HepG2 (cell line): ENCODE measurements at regions not wholly inside any gene's neighbourhood (a gene's known extent, or its start where the extent isn't known, plus 50 kb on each side); places are given as distances from the start of the nearest gene placed in this dataset.

ENCODE experiments used
- ATAC-seq: fragments of 200-7000 bp; cut with Tn5 transposase; 3 replicates; pipeline ENCODE4 v1.9.1; 2020; ENCODE audit warnings: mild to moderate bottlenecking, moderate library complexity
- BruUV-seq: library from RNA; stranded (reverse); fragments of 400-500 nt; replicated peaks from 2 replicates; lab custom pipeline; 2021; lab: Mats Ljungman, UMichigan
- CTCF ChIA-PET: fragments of 300-600 bp; formaldehyde crosslinking; extraction: SDS; loops from one replicate; lab custom pipeline; 2021; ENCODE audit warnings: low total read pairs, inconsistent platforms, low intra/inter-chr PET ratio; lab: Yijun Ruan, JAX
- POLR2A ChIA-PET: fragments of 350-600 bp; sonication (Branson Sonifier 250); formaldehyde crosslinking; loops from one replicate; lab custom pipeline; 2020; ENCODE audit warnings: antibody characterized with exemption, inconsistent platforms; lab: Yijun Ruan, JAX
- DNase-seq: peaks from one replicate; pipeline ENCODE4 v3.0.0-alpha.2; 2015; ENCODE audit warnings: low spot score
- FAIRE-seq: peaks from 3 replicates; lab custom pipeline; 2011; peaks lifted over from hg19 to GRCh38; lab: Jason Lieb, UNC
- H2AFZ ChIP-seq: one replicate; pipeline ENCODE4 v1.6.1; 2011; ENCODE audit warnings: low read length, inconsistent platforms
- H3K27ac ChIP-seq: fragments of 300-600 bp; 3 replicates; pipeline ENCODE4 v1.8.0; 2011; ENCODE audit warnings: mixed run types, mild to moderate bottlenecking, mixed read lengths, low read length, inconsistent platforms; ENCODE audit not compliant: insufficient read depth; ENCODE audit errors: extremely low read length
- H3K27me3 ChIP-seq, 2 experiments: fragments of 200-600 bp in 1 of 2; 2 replicates in 1 of 2; 3 replicates in 1 of 2; pipeline versions ENCODE4 v1.6.0 to v1.8.0; 2011; ENCODE audit warnings: low read length in 2 of 2, mild to moderate bottlenecking in 2 of 2, moderate library complexity in 2 of 2, inconsistent platforms in 1 of 2; ENCODE audit not compliant: insufficient read depth in 2 of 2, control insufficient read depth in 1 of 2
- H3K36me3 ChIP-seq, 2 experiments: fragments of 200-600 bp in 1 of 2; replicated peaks in 1 of 2; 2 replicates in 1 of 2; 3 replicates in 1 of 2; pipeline versions ENCODE4 v1.5.1 to v1.8.0; 2011; ENCODE audit warnings: low read length in 2 of 2, inconsistent platforms in 1 of 2; ENCODE audit not compliant: insufficient read depth in 2 of 2, control insufficient read depth in 1 of 2
- H3K4me1 ChIP-seq: 2 replicates; pipeline ENCODE4 v1.5.1; 2012; ENCODE audit warnings: low read length, inconsistent platforms; ENCODE audit not compliant: insufficient read depth
- H3K4me2 ChIP-seq: 2 replicates; pipeline ENCODE4 v1.6.0; 2011; ENCODE audit warnings: low read depth, low read length, inconsistent platforms
- H3K4me3 ChIP-seq, 3 experiments: fragments of 200-600 bp in 1 of 3; sonication (generic), shearing (Covaris generic) in 1 of 3; replicated peaks in 1 of 3; 2 replicates each; pipeline ENCODE4 v1.5.1; 2011 to 2016; ENCODE audit warnings: low read length in 3 of 3, inconsistent platforms in 2 of 3, low read depth in 2 of 3, mild to moderate bottlenecking in 2 of 3, control low read depth in 1 of 3, mixed read lengths in 1 of 3; ENCODE audit not compliant: insufficient read depth in 1 of 3
- H3K79me2 ChIP-seq: one replicate; pipeline ENCODE4 v1.6.1; 2011; ENCODE audit warnings: low read length, inconsistent platforms; ENCODE audit not compliant: insufficient read depth
- H3K9ac ChIP-seq: 2 replicates; pipeline ENCODE4 v1.6.0; 2011; ENCODE audit warnings: mild to moderate bottlenecking, low read depth, low read length, inconsistent platforms; ENCODE audit not compliant: insufficient read depth
- H3K9me3 ChIP-seq: 2 replicates; pipeline ENCODE4 v1.5.1; 2012; ENCODE audit warnings: mild to moderate bottlenecking, low read length
- H4K20me1 ChIP-seq: 2 replicates; pipeline ENCODE4 v1.6.0; 2011; ENCODE audit warnings: inconsistent platforms, mild to moderate bottlenecking, low read length, moderate library complexity; ENCODE audit not compliant: insufficient read depth
- CEBPB ChIP-seq: IDR thresholded peaks from 2 replicates; pipeline ENCODE4 v1.6.1; 2011; ENCODE audit warnings: low read depth, low read length, improper control_type of control experiment, borderline replicate concordance
- CEBPG ChIP-seq: IDR thresholded peaks from 2 replicates; pipeline ENCODE4 v1.6.1; 2016
- CENPT ChIP-seq: sonication (generic); formaldehyde crosslinking; IDR thresholded peaks from 2 replicates; pipeline ENCODE4 v1.8.0; 2022; ENCODE audit warnings: low read depth, mild to moderate bottlenecking, moderate library complexity, missing genetic modification reagents
- IKZF4 ChIP-seq: sonication (generic); formaldehyde crosslinking; IDR thresholded peaks from 2 replicates; pipeline ENCODE4 v1.5.1; 2020; ENCODE audit warnings: borderline replicate concordance, mild to moderate bottlenecking, low read depth, missing genetic modification reagents; ENCODE audit errors: not compliant biosample characterization
- SSRP1 ChIP-seq: IDR thresholded peaks from 2 replicates; pipeline ENCODE4 v1.6.1; 2016; ENCODE audit warnings: control low read depth
- ZZZ3 ChIP-seq: sonication (generic); formaldehyde crosslinking; IDR thresholded peaks from 2 replicates; pipeline ENCODE4 v1.4.0; 2020; ENCODE audit warnings: missing genetic modification reagents, mild to moderate bottlenecking, borderline replicate concordance
- WGBS: methylation state at CpG from one replicate; pipeline ENCODE4 v1.1.6; 2017; ENCODE audit warnings: low lambda C conversion rate; 5-methylcytosine and 5-hydroxymethylcytosine counted together
- in situ Hi-C: cut with HindIII; loops from 2 replicates; pipeline ENCODE4 v1.10.0; 2017; ENCODE audit warnings: low pct_unique_long_range_greater_than_20kb; ENCODE audit not compliant: extremely low pct_ligation_motif_present
- intact Hi-C: fragments of 100-400 bp; cut with micrococcal nuclease; formaldehyde crosslinking; loops from one replicate; pipeline ENCODE4 v1.10.0; 2022; ENCODE audit not compliant: unreplicated experiment
- TF ChIP-seq, protein P1 (sequence below): sonication (generic); formaldehyde crosslinking; IDR thresholded peaks from 2 replicates; pipeline ENCODE4 v1.5.0; 2020; ENCODE audit warnings: mild to moderate bottlenecking, missing genetic modification reagents
- TF ChIP-seq, protein P2 (sequence below): sonication (generic); formaldehyde crosslinking; IDR thresholded peaks from 2 replicates; pipeline ENCODE4 v1.4.0; 2020; ENCODE audit warnings: missing genetic modification reagents, borderline replicate concordance
- TF ChIP-seq, protein P3 (sequence below): IDR thresholded peaks from 2 replicates; pipeline ENCODE4 v1.6.1; 2016; ENCODE audit warnings: low read depth, missing genetic modification reagents, missing compliant biosample characterization
- TF ChIP-seq, protein P4 (sequence below): IDR thresholded peaks from 2 replicates; pipeline ENCODE4 v1.6.1; 2016; ENCODE audit warnings: missing genetic modification reagents, missing compliant biosample characterization

DNA sequence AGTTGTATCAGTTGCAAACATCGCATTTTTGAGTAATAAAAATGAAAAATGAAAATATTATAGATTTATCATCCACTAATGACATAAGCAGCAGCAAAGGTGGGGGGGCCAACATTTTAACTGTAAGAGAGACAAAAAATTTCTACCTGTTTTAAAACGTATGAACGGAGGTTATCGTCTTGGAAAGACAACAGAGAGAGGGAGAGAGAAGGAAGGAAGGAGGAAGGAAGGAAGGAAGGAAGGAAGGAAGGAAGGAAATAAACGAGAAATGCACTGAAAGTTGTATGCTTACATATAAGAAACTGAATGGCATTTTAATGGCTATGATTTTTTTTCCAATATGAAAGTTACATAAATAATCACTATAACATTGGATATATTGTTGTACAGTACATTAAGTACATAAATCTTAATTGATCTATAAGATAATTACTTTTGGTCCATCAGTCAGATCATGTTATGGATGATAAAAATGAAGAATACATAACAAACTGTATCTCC, 862.8 kb upstream of the SLITRK1 start:
- Histone ChIP-seq H2AFZ (no peak overlapping the region), H3K4me2 (no peak overlapping the region), H3K4me3 (no peak overlapping the region)
- TF ChIP-seq, protein P1, sequence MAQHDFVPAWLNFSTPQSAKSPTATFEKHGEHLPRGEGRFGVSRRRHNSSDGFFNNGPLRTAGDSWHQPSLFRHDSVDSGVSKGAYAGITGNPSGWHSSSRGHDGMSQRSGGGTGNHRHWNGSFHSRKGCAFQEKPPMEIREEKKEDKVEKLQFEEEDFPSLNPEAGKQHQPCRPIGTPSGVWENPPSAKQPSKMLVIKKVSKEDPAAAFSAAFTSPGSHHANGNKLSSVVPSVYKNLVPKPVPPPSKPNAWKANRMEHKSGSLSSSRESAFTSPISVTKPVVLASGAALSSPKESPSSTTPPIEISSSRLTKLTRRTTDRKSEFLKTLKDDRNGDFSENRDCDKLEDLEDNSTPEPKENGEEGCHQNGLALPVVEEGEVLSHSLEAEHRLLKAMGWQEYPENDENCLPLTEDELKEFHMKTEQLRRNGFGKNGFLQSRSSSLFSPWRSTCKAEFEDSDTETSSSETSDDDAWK (CRISPR knock-in tag): no peak
- TF ChIP-seq, protein P2, sequence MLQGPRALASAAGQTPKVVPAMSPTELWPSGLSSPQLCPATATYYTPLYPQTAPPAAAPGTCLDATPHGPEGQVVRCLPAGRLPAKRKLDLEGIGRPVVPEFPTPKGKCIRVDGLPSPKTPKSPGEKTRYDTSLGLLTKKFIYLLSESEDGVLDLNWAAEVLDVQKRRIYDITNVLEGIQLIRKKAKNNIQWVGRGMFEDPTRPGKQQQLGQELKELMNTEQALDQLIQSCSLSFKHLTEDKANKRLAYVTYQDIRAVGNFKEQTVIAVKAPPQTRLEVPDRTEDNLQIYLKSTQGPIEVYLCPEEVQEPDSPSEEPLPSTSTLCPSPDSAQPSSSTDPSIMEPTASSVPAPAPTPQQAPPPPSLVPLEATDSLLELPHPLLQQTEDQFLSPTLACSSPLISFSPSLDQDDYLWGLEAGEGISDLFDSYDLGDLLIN (CRISPR knock-in tag): no peak
- no peak for TF ChIP-seq SSRP1
- TF ChIP-seq IKZF4 (CRISPR knock-in tag): no peak
- TF ChIP-seq, all 625 proteins: peak for 0
- FAIRE-seq (no peak), ATAC-seq (no peak), DNase-seq (no peak)
- Histone ChIP-seq H3K9ac (no peak overlapping the region), H3K79me2 (no peaks in the 10 kb centered on the region), H3K27me3 (no peaks in the 10 kb centered on the region), H3K4me1 (no peaks in the 10 kb centered on the region), H3K27ac (no peak overlapping the region), H4K20me1 (no peaks in the 10 kb centered on the region), H3K36me3 (no peaks in the 10 kb centered on the region), H3K9me3 (no peaks in the 10 kb centered on the region)
- 1% methylated on average over 5 of the region's 5 CpGs for WGBS
- BruUV-seq: no TSS peak
- CTCF ChIA-PET: no interaction called here
- in situ Hi-C loops: no loop called here
- POLR2A ChIA-PET: no interaction called here
- intact Hi-C loops: no loop called here

DNA sequence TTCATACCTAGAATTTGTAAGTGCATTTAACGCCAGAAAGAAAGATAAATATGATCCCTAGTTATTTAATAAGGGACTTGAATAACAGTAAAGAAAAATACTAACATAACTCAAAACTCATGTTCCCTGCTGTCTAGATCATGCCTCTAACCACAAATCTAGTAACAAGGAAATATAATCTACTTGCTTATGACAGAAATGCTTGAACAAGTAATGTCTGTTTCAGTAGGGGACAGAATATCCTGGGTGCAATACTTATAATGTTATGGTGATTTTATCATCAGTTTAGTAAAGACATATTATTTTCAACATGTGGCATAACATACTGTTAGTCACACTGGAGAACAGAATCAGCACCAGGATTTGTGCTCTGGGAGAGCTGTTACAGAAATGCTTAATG, 861.9 kb upstream of the SLITRK1 start:
- H3K79me2 ChIP-seq: no peaks in the 10 kb centered on the region
- H4K20me1 ChIP-seq: no peaks in the 10 kb centered on the region
- no peak overlapping the region for H3K4me2 ChIP-seq
- H3K36me3 ChIP-seq: no peaks in the 10 kb centered on the region
- intact Hi-C loops (no loop called here), in situ Hi-C loops (no loop called here)
- H3K4me3 ChIP-seq: no peak overlapping the region
- BruUV-seq: no TSS peak
- no peaks in the 10 kb centered on the region for H3K4me1 ChIP-seq
- H3K9ac ChIP-seq: no peak overlapping the region
- no peaks in the 10 kb centered on the region for H3K27me3 ChIP-seq
- H3K9me3 ChIP-seq: no peaks in the 10 kb centered on the region
- DNase-seq: no peak
- 2% methylated on average over 1 of the region's 1 CpG for WGBS
- H3K27ac ChIP-seq: no peak overlapping the region
- CTCF ChIA-PET: no interaction called here
- no peak for ATAC-seq
- no peak overlapping the region for H2AFZ ChIP-seq
- POLR2A ChIA-PET: no interaction called here
- no peak for FAIRE-seq
- TF ChIP-seq CENPT (CRISPR knock-in tag) (no peak), CEBPB (no peak), CEBPG (CRISPR knock-in tag) (no peak), ZZZ3 (CRISPR knock-in tag) (no peak)
- TF ChIP-seq, protein P3, sequence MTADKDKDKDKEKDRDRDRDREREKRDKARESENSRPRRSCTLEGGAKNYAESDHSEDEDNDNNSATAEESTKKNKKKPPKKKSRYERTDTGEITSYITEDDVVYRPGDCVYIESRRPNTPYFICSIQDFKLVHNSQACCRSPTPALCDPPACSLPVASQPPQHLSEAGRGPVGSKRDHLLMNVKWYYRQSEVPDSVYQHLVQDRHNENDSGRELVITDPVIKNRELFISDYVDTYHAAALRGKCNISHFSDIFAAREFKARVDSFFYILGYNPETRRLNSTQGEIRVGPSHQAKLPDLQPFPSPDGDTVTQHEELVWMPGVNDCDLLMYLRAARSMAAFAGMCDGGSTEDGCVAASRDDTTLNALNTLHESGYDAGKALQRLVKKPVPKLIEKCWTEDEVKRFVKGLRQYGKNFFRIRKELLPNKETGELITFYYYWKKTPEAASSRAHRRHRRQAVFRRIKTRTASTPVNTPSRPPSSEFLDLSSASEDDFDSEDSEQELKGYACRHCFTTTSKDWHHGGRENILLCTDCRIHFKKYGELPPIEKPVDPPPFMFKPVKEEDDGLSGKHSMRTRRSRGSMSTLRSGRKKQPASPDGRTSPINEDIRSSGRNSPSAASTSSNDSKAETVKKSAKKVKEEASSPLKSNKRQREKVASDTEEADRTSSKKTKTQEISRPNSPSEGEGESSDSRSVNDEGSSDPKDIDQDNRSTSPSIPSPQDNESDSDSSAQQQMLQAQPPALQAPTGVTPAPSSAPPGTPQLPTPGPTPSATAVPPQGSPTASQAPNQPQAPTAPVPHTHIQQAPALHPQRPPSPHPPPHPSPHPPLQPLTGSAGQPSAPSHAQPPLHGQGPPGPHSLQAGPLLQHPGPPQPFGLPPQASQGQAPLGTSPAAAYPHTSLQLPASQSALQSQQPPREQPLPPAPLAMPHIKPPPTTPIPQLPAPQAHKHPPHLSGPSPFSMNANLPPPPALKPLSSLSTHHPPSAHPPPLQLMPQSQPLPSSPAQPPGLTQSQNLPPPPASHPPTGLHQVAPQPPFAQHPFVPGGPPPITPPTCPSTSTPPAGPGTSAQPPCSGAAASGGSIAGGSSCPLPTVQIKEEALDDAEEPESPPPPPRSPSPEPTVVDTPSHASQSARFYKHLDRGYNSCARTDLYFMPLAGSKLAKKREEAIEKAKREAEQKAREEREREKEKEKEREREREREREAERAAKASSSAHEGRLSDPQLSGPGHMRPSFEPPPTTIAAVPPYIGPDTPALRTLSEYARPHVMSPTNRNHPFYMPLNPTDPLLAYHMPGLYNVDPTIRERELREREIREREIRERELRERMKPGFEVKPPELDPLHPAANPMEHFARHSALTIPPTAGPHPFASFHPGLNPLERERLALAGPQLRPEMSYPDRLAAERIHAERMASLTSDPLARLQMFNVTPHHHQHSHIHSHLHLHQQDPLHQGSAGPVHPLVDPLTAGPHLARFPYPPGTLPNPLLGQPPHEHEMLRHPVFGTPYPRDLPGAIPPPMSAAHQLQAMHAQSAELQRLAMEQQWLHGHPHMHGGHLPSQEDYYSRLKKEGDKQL (CRISPR knock-in tag): no peak
- TF ChIP-seq, protein P4, sequence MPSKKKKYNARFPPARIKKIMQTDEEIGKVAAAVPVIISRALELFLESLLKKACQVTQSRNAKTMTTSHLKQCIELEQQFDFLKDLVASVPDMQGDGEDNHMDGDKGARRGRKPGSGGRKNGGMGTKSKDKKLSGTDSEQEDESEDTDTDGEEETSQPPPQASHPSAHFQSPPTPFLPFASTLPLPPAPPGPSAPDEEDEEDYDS (CRISPR knock-in tag): no peak
